ENCODE measurements at regions not wholly inside any gene's neighbourhood (a gene's known extent, or its start where the extent isn't known, plus 50 kb on each side); places are given as distances from the start of the nearest gene placed in this dataset.

- peak; percentile 59 for TF ChIP-seq CTCF (IDR thresholded peaks at IDR 0.05; ENCODE audit: borderline replicate concordance, extremely low read depth, insufficient read depth)
- peak in 1 of 5 donors; percentile 43 for DNase-seq
- intact Hi-C loops (cut with DNase I) = no loop called here
- Histone ChIP-seq H3K4me3 (ENCODE audit: low read length in 3 of 3) (no peak overlapping the region), H3K9ac (ENCODE audit: low read length in 3 of 3) (no peak overlapping the region), H3K36me3 (ENCODE audit: control insufficient read depth in 2 of 3, insufficient read depth in 3 of 3, low read length in 3 of 3) (no peaks in the 10 kb centered on the region), H3K27ac (ENCODE audit: low read depth in 2 of 2, low read length in 2 of 2) (no peak overlapping the region), H3K4me1 (ENCODE audit: control insufficient read depth in 2 of 3, insufficient read depth in 2 of 3, low read depth in 1 of 3, low read length in 3 of 3) (peaks cover 0 to 2% (median 0%) of the 10 kb centered on the region in 3 donors), H3K27me3 (ENCODE audit: control insufficient read depth, insufficient read depth, low read length) (no peaks in the 10 kb centered on the region), H3K9me3 (ENCODE audit: control insufficient read depth in 2 of 3, insufficient read depth in 1 of 3, low read length in 3 of 3) (no peaks in the 10 kb centered on the region)
- FAIRE-seq = no peak
These were observed 464.5 kb downstream of the ICE1 start for GRCh38 chr5:5886812-5887486.

GRCh38 chr5:5886353-5886752 lies 463.9 kb downstream of the ICE1 start:
- no peak overlapping the region for H3K4me3 ChIP-seq (ENCODE audit: low read length in 3 of 3)
- DNase-seq (no peak), FAIRE-seq (no peak)
- peaks cover 0 to 2% (median 0%) of the 10 kb centered on the region in 3 donors for H3K4me1 ChIP-seq (ENCODE audit: control insufficient read depth in 2 of 3, insufficient read depth in 2 of 3, low read depth in 1 of 3, low read length in 3 of 3)
- no peak overlapping the region for H3K27ac ChIP-seq (ENCODE audit: low read depth in 2 of 2, low read length in 2 of 2)
- intact Hi-C loops (cut with DNase I) = no loop called here
- no peaks in the 10 kb centered on the region for H3K27me3 ChIP-seq (ENCODE audit: control insufficient read depth, insufficient read depth, low read length)
- H3K9ac ChIP-seq (ENCODE audit: low read length in 3 of 3) = no peak overlapping the region
- no peaks in the 10 kb centered on the region for H3K36me3 ChIP-seq (ENCODE audit: control insufficient read depth in 2 of 3, insufficient read depth in 3 of 3, low read length in 3 of 3)
- TF ChIP-seq CTCF (IDR thresholded peaks at IDR 0.05; ENCODE audit: borderline replicate concordance, extremely low read depth, insufficient read depth) = no peak
- no peaks in the 10 kb centered on the region for H3K9me3 ChIP-seq (ENCODE audit: control insufficient read depth in 2 of 3, insufficient read depth in 1 of 3, low read length in 3 of 3)

GRCh38 chr5:5885782-5886181 lies 463.3 kb downstream of the ICE1 start:
- Histone ChIP-seq H3K4me1 (ENCODE audit: control insufficient read depth in 2 of 3, insufficient read depth in 2 of 3, low read depth in 1 of 3, low read length in 3 of 3) (no peaks in the 10 kb centered on the region), H3K36me3 (ENCODE audit: control insufficient read depth in 2 of 3, insufficient read depth in 3 of 3, low read length in 3 of 3) (no peaks in the 10 kb centered on the region), H3K27me3 (ENCODE audit: control insufficient read depth, insufficient read depth, low read length) (no peaks in the 10 kb centered on the region), H3K27ac (ENCODE audit: low read depth in 2 of 2, low read length in 2 of 2) (no peak overlapping the region), H3K9ac (ENCODE audit: low read length in 3 of 3) (no peak overlapping the region), H3K9me3 (ENCODE audit: control insufficient read depth in 2 of 3, insufficient read depth in 1 of 3, low read length in 3 of 3) (no peaks in the 10 kb centered on the region), H3K4me3 (ENCODE audit: low read length in 3 of 3) (no peak overlapping the region)
- TF ChIP-seq CTCF (IDR thresholded peaks at IDR 0.05; ENCODE audit: borderline replicate concordance, extremely low read depth, insufficient read depth) = no peak
- no peak for DNase-seq
- FAIRE-seq = no peak
- intact Hi-C loops (cut with DNase I) = no loop called here

GRCh38 chr5:5884593-5884992 lies 462.1 kb downstream of the ICE1 start:
- TF ChIP-seq CTCF (IDR thresholded peaks at IDR 0.05; ENCODE audit: borderline replicate concordance, extremely low read depth, insufficient read depth) = no peak
- Histone ChIP-seq H3K9me3 (ENCODE audit: control insufficient read depth in 2 of 3, insufficient read depth in 1 of 3, low read length in 3 of 3) (no peaks in the 10 kb centered on the region), H3K27me3 (ENCODE audit: control insufficient read depth, insufficient read depth, low read length) (no peaks in the 10 kb centered on the region), H3K4me1 (ENCODE audit: control insufficient read depth in 2 of 3, insufficient read depth in 2 of 3, low read depth in 1 of 3, low read length in 3 of 3) (no peaks in the 10 kb centered on the region), H3K27ac (ENCODE audit: low read depth in 2 of 2, low read length in 2 of 2) (no peak overlapping the region), H3K36me3 (ENCODE audit: control insufficient read depth in 2 of 3, insufficient read depth in 3 of 3, low read length in 3 of 3) (no peaks in the 10 kb centered on the region), H3K4me3 (ENCODE audit: low read length in 3 of 3) (no peak overlapping the region), H3K9ac (ENCODE audit: low read length in 3 of 3) (no peak overlapping the region)
- DNase-seq (no peak), FAIRE-seq (no peak)
- intact Hi-C loops (cut with DNase I) = no loop called here
